HG03439 (cell line): ENCODE measurements at regions not wholly inside any gene's neighbourhood (a gene's known extent, or its start where the extent isn't known, plus 50 kb on each side); places are given as distances from the start of the nearest gene placed in this dataset.

Experiments
- ATAC-seq: cut with Tn5 transposase; IDR thresholded peaks from one replicate; pipeline ENCODE4 v1.9.1; 2021; ENCODE audit warnings: mild to moderate bottlenecking, moderate library complexity; ENCODE audit not compliant: unreplicated experiment

- no peak for ATAC-seq
These were observed 304.9 kb upstream of the TCF21 start for GRCh38 chr6:133583907-133584427.

GRCh38 chr6:133584823-133585222, 304.1 kb upstream of the TCF21 start:
- no peak for ATAC-seq

GRCh38 chr6:133585978-133586377, 302.9 kb upstream of the TCF21 start:
- no peak for ATAC-seq

GRCh38 chr6:133587546-133588160, 301.3 kb upstream of the TCF21 start:
- no peak for ATAC-seq

GRCh38 chr6:133590196-133590595, 298.7 kb upstream of the TCF21 start:
- ATAC-seq = no peak

GRCh38 chr6:133590814-133591213, 298.1 kb upstream of the TCF21 start:
- no peak for ATAC-seq

GRCh38 chr6:133591275-133591674, 297.6 kb upstream of the TCF21 start:
- no peak for ATAC-seq

GRCh38 chr6:133594652-133595110, 294.2 kb upstream of the TCF21 start:
- no peak for ATAC-seq

GRCh38 chr6:133595111-133595761, 293.7 kb upstream of the TCF21 start:
- no peak for ATAC-seq

GRCh38 chr6:133606852-133607251, 282.1 kb upstream of the TCF21 start:
- no peak for ATAC-seq

GRCh38 chr6:133608620-133609019, 280.3 kb upstream of the TCF21 start:
- ATAC-seq = no peak

GRCh38 chr6:133609415-133610226, 279.3 kb upstream of the TCF21 start:
- no peak for ATAC-seq

- ATAC-seq = no peak
These were observed 278.6 kb upstream of the TCF21 start for GRCh38 chr6:133610227-133610840.

- ATAC-seq = no peak
These were observed 277.9 kb upstream of the TCF21 start for GRCh38 chr6:133610971-133611370.

GRCh38 chr6:133612459-133612858, 276.5 kb upstream of the TCF21 start:
- no peak for ATAC-seq

GRCh38 chr6:133613211-133613610, 275.7 kb upstream of the TCF21 start:
- no peak for ATAC-seq

- no peak for ATAC-seq
These were observed 267.2 kb upstream of the TCF21 start for GRCh38 chr6:133621751-133622150.

- ATAC-seq = no peak
These were observed 265.8 kb upstream of the TCF21 start for GRCh38 chr6:133623065-133623464.

GRCh38 chr6:133623621-133624020, 265.3 kb upstream of the TCF21 start:
- no peak for ATAC-seq

GRCh38 chr6:133626096-133626666, 262.7 kb upstream of the TCF21 start:
- ATAC-seq = no peak

GRCh38 chr6:133629970-133630369, 258.9 kb upstream of the TCF21 start:
- ATAC-seq = no peak
